ENCODE measurements at regions not wholly inside any gene's neighbourhood (a gene's known extent, or its start where the extent isn't known, plus 50 kb on each side); places are given as distances from the start of the nearest gene placed in this dataset.

GRCh38 chrX:57817302-57817701 lies 93.0 kb downstream of the ZXDA start:
- TF ChIP-seq CTCF (conservative IDR thresholded peaks at IDR 0.05; ENCODE audit: low read depth, low read length) (peak; percentile 60), EZH2 (IDR thresholded peaks at IDR 0.05; ENCODE audit: borderline replicate concordance, low read depth, low read length, poor library complexity, severe bottlenecking) (no peak)
